ENCODE measurements at regions not wholly inside any gene's neighbourhood (a gene's known extent, or its start where the extent isn't known, plus 50 kb on each side); places are given as distances from the start of the nearest gene placed in this dataset.

DNA sequence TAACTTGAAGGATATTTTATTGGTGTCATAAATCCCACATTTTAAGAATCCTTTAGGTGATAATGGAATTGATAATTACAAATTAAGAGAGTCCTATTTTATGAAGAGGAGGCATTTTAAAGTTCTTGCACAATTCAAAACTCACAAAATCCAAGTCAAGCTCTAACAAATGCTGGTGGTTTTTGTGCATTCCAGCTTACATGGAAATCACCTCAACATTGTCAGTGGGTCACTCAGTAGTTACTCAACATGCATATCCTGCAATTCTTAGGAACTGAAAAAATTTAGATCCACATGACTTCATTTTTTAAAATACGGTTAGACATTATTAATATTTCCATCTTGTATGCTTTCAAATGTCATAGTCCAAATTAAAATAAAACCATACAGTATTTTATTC, 487.2 kb downstream of the CNTN3 start:
- TF ChIP-seq, protein P1, sequence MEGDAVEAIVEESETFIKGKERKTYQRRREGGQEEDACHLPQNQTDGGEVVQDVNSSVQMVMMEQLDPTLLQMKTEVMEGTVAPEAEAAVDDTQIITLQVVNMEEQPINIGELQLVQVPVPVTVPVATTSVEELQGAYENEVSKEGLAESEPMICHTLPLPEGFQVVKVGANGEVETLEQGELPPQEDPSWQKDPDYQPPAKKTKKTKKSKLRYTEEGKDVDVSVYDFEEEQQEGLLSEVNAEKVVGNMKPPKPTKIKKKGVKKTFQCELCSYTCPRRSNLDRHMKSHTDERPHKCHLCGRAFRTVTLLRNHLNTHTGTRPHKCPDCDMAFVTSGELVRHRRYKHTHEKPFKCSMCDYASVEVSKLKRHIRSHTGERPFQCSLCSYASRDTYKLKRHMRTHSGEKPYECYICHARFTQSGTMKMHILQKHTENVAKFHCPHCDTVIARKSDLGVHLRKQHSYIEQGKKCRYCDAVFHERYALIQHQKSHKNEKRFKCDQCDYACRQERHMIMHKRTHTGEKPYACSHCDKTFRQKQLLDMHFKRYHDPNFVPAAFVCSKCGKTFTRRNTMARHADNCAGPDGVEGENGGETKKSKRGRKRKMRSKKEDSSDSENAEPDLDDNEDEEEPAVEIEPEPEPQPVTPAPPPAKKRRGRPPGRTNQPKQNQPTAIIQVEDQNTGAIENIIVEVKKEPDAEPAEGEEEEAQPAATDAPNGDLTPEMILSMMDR (conservative IDR thresholded peaks at IDR 0.05) = no peak
- no peak for TF ChIP-seq ZFX (IDR thresholded peaks at IDR 0.05)

Measured in C4-2B (cell line).